H1 (cell line): ENCODE measurements at regions not wholly inside any gene's neighbourhood (a gene's known extent, or its start where the extent isn't known, plus 50 kb on each side); places are given as distances from the start of the nearest gene placed in this dataset.

Experiments
- CTCF ChIA-PET: fragments of 300-600 bp; sonication (Branson Sonifier 250); formaldehyde crosslinking; loops from one replicate; lab custom pipeline; 2021; ENCODE audit not compliant: partially characterized antibody; lab: Charles Lee
- POLR2A ChIA-PET: fragments of 300-600 bp; sonication (Branson Sonifier 250); formaldehyde crosslinking; loops from one replicate; lab custom pipeline; 2021; ENCODE audit warnings: inconsistent platforms; ENCODE audit not compliant: partially characterized antibody; lab: Charles Lee
- DNase-seq, 2 experiments: peaks; one replicate each; pipeline versions ENCODE4 v3.0.0 to v3.0.0-alpha.2; 2010 to 2022; ENCODE audit warnings: low spot score in 2 of 2, low read depth in 1 of 2, mixed read lengths in 1 of 2
- FAIRE-seq: peaks from 2 replicates; lab custom pipeline; 2011; peaks lifted over from hg19 to GRCh38; lab: Jason Lieb, UNC
- H2AFZ ChIP-seq: 2 replicates; pipeline ENCODE4 v1.8.1; 2012; ENCODE audit warnings: low read length, inconsistent platforms
- H2AK5ac ChIP-seq: 2 replicates; pipeline ENCODE4 v1.6.1; 2013; ENCODE audit warnings: low read depth, low read length
- H2BK120ac ChIP-seq: replicated peaks from 2 replicates; pipeline ENCODE3; 2013; ENCODE audit warnings: low read depth, low read length, inconsistent platforms
- H2BK12ac ChIP-seq: 2 replicates; pipeline ENCODE4 v1.6.1; 2013; ENCODE audit warnings: low read depth, low read length
- H2BK15ac ChIP-seq: 2 replicates; pipeline ENCODE4 v1.6.1; 2013; ENCODE audit warnings: low read length
- H2BK20ac ChIP-seq: 2 replicates; pipeline ENCODE4 v1.6.1; 2013; ENCODE audit warnings: low read length
- H2BK5ac ChIP-seq: 2 replicates; pipeline ENCODE4 v1.6.1; 2013; ENCODE audit warnings: low read depth, low read length
- H3K14ac ChIP-seq: 2 replicates; pipeline ENCODE4 v1.6.1; 2013; ENCODE audit warnings: inconsistent platforms; ENCODE audit not compliant: insufficient read length
- H3K18ac ChIP-seq: 2 replicates; pipeline ENCODE4 v1.6.1; 2013; ENCODE audit warnings: low read length; ENCODE audit errors: extremely low read depth
- H3K23ac ChIP-seq: 2 replicates; pipeline ENCODE4 v1.6.1; 2013; ENCODE audit warnings: inconsistent platforms; ENCODE audit not compliant: insufficient read length
- H3K23me2 ChIP-seq: 2 replicates; pipeline ENCODE4 v1.6.1; 2013; ENCODE audit warnings: low read depth, low read length
- H3K27ac ChIP-seq: 2 replicates; pipeline ENCODE4 v1.6.1; 2011; ENCODE audit warnings: low read depth, low read length, inconsistent platforms
- H3K27me3 ChIP-seq, 4 experiments: replicated peaks in 1 of 4; 1 replicate in 1 of 4; 2 replicates in 3 of 4; pipeline versions ENCODE4 v1.6.1 to v1.8.1; 2011 to 2013; ENCODE audit warnings: low read length in 3 of 4, mild to moderate bottlenecking in 3 of 4, inconsistent platforms in 2 of 4, mixed read lengths in 2 of 4, moderate library complexity in 1 of 4; ENCODE audit not compliant: control insufficient read depth in 3 of 4, insufficient read depth in 3 of 4; ENCODE audit errors: extremely low read depth in 1 of 4
- H3K36me3 ChIP-seq, 4 experiments: 2 replicates each; pipeline versions ENCODE4 v1.6.1 to v1.8.1; 2011 to 2013; ENCODE audit warnings: mild to moderate bottlenecking in 4 of 4, low read length in 3 of 4, moderate library complexity in 2 of 4, control low read depth in 1 of 4, inconsistent platforms in 1 of 4; ENCODE audit not compliant: insufficient read depth in 4 of 4, control insufficient read depth in 2 of 4
- H3K4ac ChIP-seq: replicated peaks from 2 replicates; pipeline ENCODE3; 2013; ENCODE audit warnings: low read length, low read depth, mixed read lengths, inconsistent platforms; ENCODE audit not compliant: insufficient read length
- H3K4me1 ChIP-seq, 4 experiments: replicated peaks in 1 of 4; 1 replicate in 1 of 4; 2 replicates in 3 of 4; pipeline versions ENCODE4 v1.6.1 to v1.8.1; 2011 to 2013; ENCODE audit warnings: low read length in 3 of 4, inconsistent platforms in 2 of 4, mixed read lengths in 1 of 4; ENCODE audit not compliant: insufficient read depth in 4 of 4, control insufficient read depth in 3 of 4
- H3K4me2 ChIP-seq, 2 experiments: 2 replicates each; pipeline versions ENCODE4 v1.6.1 to v1.8.1; 2011 to 2013; ENCODE audit warnings: low read depth in 2 of 2, low read length in 2 of 2, control low read depth in 1 of 2, inconsistent platforms in 1 of 2, mild to moderate bottlenecking in 1 of 2; ENCODE audit not compliant: insufficient read depth in 1 of 2
- H3K4me3 ChIP-seq, 4 experiments: fragments of 200-600, 300-600 bp in 1 of 4; sonication (generic), shearing (Covaris generic), sonication (Bioruptor Twin) in 1 of 4; 2 replicates each; pipeline versions ENCODE4 v1.5.1 to v1.8.1; 2011 to 2016; ENCODE audit warnings: low read length in 4 of 4, low read depth in 3 of 4, control low read depth in 2 of 4, inconsistent platforms in 2 of 4, mild to moderate bottlenecking in 2 of 4, mixed read lengths in 1 of 4, moderate library complexity in 1 of 4; ENCODE audit not compliant: insufficient read depth in 2 of 4; ENCODE audit errors: extremely low read depth in 1 of 4
- H3K56ac ChIP-seq: replicated peaks from 2 replicates; pipeline ENCODE3; 2013; ENCODE audit warnings: low read depth, mild to moderate bottlenecking, mixed read lengths, low read length, inconsistent platforms; ENCODE audit not compliant: insufficient read length
- H3K79me1 ChIP-seq: 2 replicates; pipeline ENCODE4 v1.6.1; 2013; ENCODE audit warnings: low read depth, low read length, control low read depth
- H3K79me2 ChIP-seq, 2 experiments: 2 replicates each; pipeline versions ENCODE4 v1.6.1 to v1.8.1; 2012 to 2013; ENCODE audit warnings: low read length in 2 of 2, mild to moderate bottlenecking in 2 of 2, inconsistent platforms in 1 of 2; ENCODE audit not compliant: insufficient read depth in 2 of 2, control insufficient read depth in 1 of 2
- H3K9ac ChIP-seq, 4 experiments: replicated peaks in 1 of 4; 1 replicate in 1 of 4; 2 replicates in 3 of 4; pipeline versions ENCODE4 v1.6.1 to v1.8.1; 2011 to 2013; ENCODE audit warnings: low read depth in 3 of 4, low read length in 3 of 4, control low read depth in 2 of 4, mild to moderate bottlenecking in 2 of 4, moderate library complexity in 2 of 4, inconsistent platforms in 1 of 4; ENCODE audit errors: extremely low read depth in 1 of 4
- H3K9me3 ChIP-seq, 2 experiments: 2 replicates each; pipeline versions ENCODE4 v1.6.1 to v1.8.1; 2012 to 2013; ENCODE audit warnings: mild to moderate bottlenecking in 2 of 2, moderate library complexity in 2 of 2, control low read depth in 1 of 2, inconsistent platforms in 1 of 2, low read depth in 1 of 2, low read length in 1 of 2, mixed read lengths in 1 of 2; ENCODE audit not compliant: insufficient read depth in 2 of 2
- H4K20me1 ChIP-seq, 2 experiments: replicated peaks in 1 of 2; 2 replicates each; pipeline versions ENCODE3 to v1.8.1; 2011 to 2013; ENCODE audit warnings: inconsistent platforms in 2 of 2, low read length in 2 of 2, mild to moderate bottlenecking in 1 of 2; ENCODE audit not compliant: insufficient read depth in 2 of 2, control insufficient read depth in 1 of 2
- H4K5ac ChIP-seq: 2 replicates; pipeline ENCODE4 v1.6.1; 2013; ENCODE audit warnings: low read length, low read depth, mixed read lengths, inconsistent platforms; ENCODE audit not compliant: insufficient read length
- H4K8ac ChIP-seq: 2 replicates; pipeline ENCODE4 v1.8.0; 2013; ENCODE audit warnings: mild to moderate bottlenecking, moderate library complexity, low read length, inconsistent platforms; ENCODE audit not compliant: insufficient read depth; ENCODE audit errors: extremely low read depth
- H4K91ac ChIP-seq: replicated peaks from 2 replicates; pipeline ENCODE3; 2013; ENCODE audit warnings: low read length, mixed read lengths, inconsistent platforms; ENCODE audit not compliant: insufficient read length
- E2F6 ChIP-seq: IDR thresholded peaks from 2 replicates; pipeline ENCODE4 v1.6.1; 2012; ENCODE audit warnings: inconsistent platforms
- GABPA ChIP-seq: IDR thresholded peaks from 2 replicates; pipeline ENCODE4 v1.6.1; 2011; ENCODE audit warnings: mild to moderate bottlenecking, low read length, moderate library complexity, borderline replicate concordance; ENCODE audit not compliant: insufficient read depth
- JUN ChIP-seq: IDR thresholded peaks from 2 replicates; pipeline ENCODE4 v1.6.1; 2011; ENCODE audit warnings: low read depth, mild to moderate bottlenecking, improper control_type of control experiment, low read length
- POLR2A ChIP-seq, 2 experiments: IDR thresholded peaks; 1 replicate in 1 of 2; 2 replicates in 1 of 2; pipeline ENCODE4 v1.6.1; 2011; ENCODE audit warnings: low read depth in 2 of 2, low read length in 2 of 2, mild to moderate bottlenecking in 2 of 2; ENCODE audit errors: control extremely low read depth in 1 of 2
- SP1 ChIP-seq: IDR thresholded peaks from 2 replicates; pipeline ENCODE4 v1.6.1; 2011; ENCODE audit warnings: low read depth, low read length
- SP2 ChIP-seq: IDR thresholded peaks from 2 replicates; pipeline ENCODE4 v1.6.1; 2012; ENCODE audit warnings: mild to moderate bottlenecking, low read length, inconsistent platforms
- TEAD4 ChIP-seq: IDR thresholded peaks from 2 replicates; pipeline ENCODE4 v1.6.1; 2012; ENCODE audit warnings: low read depth, low read length, inconsistent platforms, mixed read lengths
- WGBS, 2 experiments: shearing (Covaris generic) in 1 of 2; methylation state at CpG; one replicate each; pipeline versions ENCODE4 v1.1.6 to v1.1.7; 2013 to 2015; ENCODE audit warnings: low lambda C conversion rate in 2 of 2, mixed read lengths in 2 of 2, inconsistent platforms in 1 of 2, low coverage in 1 of 2, missing lambda C conversion rate in 1 of 2; ENCODE audit not compliant: insufficient replicate concordance in 2 of 2, insufficient coverage in 1 of 2, insufficient read length in 1 of 2; ENCODE audit errors: extremely low coverage in 1 of 2, missing lambda C conversion rate in 1 of 2; 5-methylcytosine and 5-hydroxymethylcytosine counted together
- TF ChIP-seq, protein P1 (sequence below): IDR thresholded peaks from 2 replicates; pipeline ENCODE4 v1.6.1; 2012; ENCODE audit warnings: inconsistent platforms

DNA sequence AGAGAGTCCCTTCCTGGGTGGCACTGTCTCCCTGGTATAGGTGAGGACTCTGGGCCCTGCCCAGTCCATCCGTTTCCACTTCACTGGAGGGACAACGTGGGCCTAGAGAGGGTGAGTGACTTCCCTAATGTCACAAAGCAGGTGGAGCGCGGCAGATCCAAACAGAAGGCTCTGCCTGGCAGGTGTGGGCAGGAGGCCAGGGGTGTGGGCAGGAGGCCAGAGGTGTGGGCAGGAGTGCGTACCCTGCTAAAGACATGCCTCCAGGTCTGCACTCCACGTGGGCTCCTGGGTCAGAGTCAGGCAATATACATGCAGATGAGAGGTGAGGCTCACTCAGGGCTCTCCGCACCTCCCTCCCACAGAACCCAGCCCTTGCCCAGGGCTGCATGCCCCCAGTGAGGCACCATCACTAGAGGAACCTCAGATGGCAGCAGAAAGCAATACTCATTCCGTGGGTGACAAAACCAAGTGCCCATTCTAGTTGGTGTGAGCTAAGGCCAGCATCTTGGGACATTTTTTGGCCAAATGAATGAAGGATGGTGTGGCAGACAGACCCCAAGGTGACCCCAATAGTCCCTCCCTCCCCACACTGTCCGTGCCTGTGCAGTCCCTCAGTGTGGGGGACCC is 271.6 kb upstream of the RTL1 start:
- 92% methylated on average over 9 of the region's 9 CpGs; no CpG with 5 or more reads in 1 of the 2 experiments for WGBS, 2 experiments
- no peak for DNase-seq
- no peak overlapping the region for H4K5ac ChIP-seq
- H4K20me1 ChIP-seq, result no peaks in the 10 kb centered on the region
- H3K9ac ChIP-seq, result no peak overlapping the region
- FAIRE-seq, result no peak
- H3K36me3 ChIP-seq, result no peaks in the 10 kb centered on the region
- H2BK20ac ChIP-seq, result no peak overlapping the region
- H3K79me1 ChIP-seq, result no peaks in the 10 kb centered on the region
- H4K91ac ChIP-seq, result peak overlapping the region; percentile 29
- no peaks in the 10 kb centered on the region for H3K23me2 ChIP-seq
- no peak overlapping the region for H2AK5ac ChIP-seq
- H3K18ac ChIP-seq, result no peak overlapping the region
- no peak overlapping the region for H2BK120ac ChIP-seq
- no peak overlapping the region for H3K27ac ChIP-seq
- H3K79me2 ChIP-seq, result no peaks in the 10 kb centered on the region
- H3K56ac ChIP-seq, result no peak overlapping the region
- no peak overlapping the region for H3K4ac ChIP-seq
- H3K4me1 ChIP-seq, result no peaks in the 10 kb centered on the region
- no peak overlapping the region for H3K4me3 ChIP-seq
- H3K23ac ChIP-seq, result no peak overlapping the region
- CTCF ChIA-PET, result no interaction called here
- H3K14ac ChIP-seq, result no peak overlapping the region
- no peak overlapping the region for H2AFZ ChIP-seq
- H3K9me3 ChIP-seq, result no peaks in the 10 kb centered on the region
- H2BK5ac ChIP-seq, result no peak overlapping the region
- H3K4me2 ChIP-seq, result no peak overlapping the region
- no peak overlapping the region for H2BK12ac ChIP-seq
- POLR2A ChIA-PET, result no interaction called here
- H2BK15ac ChIP-seq, result no peak overlapping the region
- no peaks in the 10 kb centered on the region for H3K27me3 ChIP-seq
- H4K8ac ChIP-seq, result no peak overlapping the region
- TF ChIP-seq GABPA (no peak), E2F6 (no peak), TEAD4 (no peak), POLR2A (IDR thresholded peaks at IDR 0.05; ENCODE audit: control extremely low read depth in 1 of 2, low read depth in 2 of 2, low read length in 2 of 2) (no peak), SP1 (no peak), SP2 (no peak), JUN (no peak)
- TF ChIP-seq, protein P1, sequence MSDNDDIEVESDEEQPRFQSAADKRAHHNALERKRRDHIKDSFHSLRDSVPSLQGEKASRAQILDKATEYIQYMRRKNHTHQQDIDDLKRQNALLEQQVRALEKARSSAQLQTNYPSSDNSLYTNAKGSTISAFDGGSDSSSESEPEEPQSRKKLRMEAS, result no peak
